ENCODE measurements at regions not wholly inside any gene's neighbourhood (a gene's known extent, or its start where the extent isn't known, plus 50 kb on each side); places are given as distances from the start of the nearest gene placed in this dataset.

DNA sequence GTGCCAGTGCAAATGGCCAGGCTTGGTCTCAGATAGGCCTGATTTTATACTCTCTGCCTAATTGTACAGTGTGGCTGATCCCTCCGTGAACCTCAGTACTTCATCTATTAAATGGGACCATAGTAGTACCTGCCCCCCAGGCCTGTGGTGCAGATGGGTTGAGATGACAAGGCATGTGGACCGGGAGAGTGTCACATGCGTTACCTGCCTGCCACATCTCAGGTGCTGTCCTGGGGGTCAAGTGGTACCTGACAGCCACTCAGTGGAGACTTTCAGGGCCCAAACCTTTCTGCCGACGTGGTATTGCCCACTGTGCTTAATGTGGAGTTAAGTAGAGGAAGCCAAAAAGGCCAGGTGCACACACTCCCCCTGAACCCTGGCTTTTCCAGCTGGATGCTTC lies 197.3 kb downstream of the FOXD2 start:
- DNase-seq (ENCODE audit: insufficient read length, low spot score) (no peak), FAIRE-seq (no peak)
- TF ChIP-seq, protein P1, sequence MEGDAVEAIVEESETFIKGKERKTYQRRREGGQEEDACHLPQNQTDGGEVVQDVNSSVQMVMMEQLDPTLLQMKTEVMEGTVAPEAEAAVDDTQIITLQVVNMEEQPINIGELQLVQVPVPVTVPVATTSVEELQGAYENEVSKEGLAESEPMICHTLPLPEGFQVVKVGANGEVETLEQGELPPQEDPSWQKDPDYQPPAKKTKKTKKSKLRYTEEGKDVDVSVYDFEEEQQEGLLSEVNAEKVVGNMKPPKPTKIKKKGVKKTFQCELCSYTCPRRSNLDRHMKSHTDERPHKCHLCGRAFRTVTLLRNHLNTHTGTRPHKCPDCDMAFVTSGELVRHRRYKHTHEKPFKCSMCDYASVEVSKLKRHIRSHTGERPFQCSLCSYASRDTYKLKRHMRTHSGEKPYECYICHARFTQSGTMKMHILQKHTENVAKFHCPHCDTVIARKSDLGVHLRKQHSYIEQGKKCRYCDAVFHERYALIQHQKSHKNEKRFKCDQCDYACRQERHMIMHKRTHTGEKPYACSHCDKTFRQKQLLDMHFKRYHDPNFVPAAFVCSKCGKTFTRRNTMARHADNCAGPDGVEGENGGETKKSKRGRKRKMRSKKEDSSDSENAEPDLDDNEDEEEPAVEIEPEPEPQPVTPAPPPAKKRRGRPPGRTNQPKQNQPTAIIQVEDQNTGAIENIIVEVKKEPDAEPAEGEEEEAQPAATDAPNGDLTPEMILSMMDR (IDR thresholded peaks at IDR 0.05; ENCODE audit: insufficient read depth, missing control alignments) = no peak

- TF ChIP-seq, protein P1 (IDR thresholded peaks at IDR 0.05; ENCODE audit: insufficient read depth, missing control alignments) = no peak
- no peak for DNase-seq (ENCODE audit: insufficient read length, low spot score)
- no peak for FAIRE-seq
These were observed 197.8 kb downstream of the FOXD2 start for GRCh38 chr1:47635597-47635996.

DNA sequence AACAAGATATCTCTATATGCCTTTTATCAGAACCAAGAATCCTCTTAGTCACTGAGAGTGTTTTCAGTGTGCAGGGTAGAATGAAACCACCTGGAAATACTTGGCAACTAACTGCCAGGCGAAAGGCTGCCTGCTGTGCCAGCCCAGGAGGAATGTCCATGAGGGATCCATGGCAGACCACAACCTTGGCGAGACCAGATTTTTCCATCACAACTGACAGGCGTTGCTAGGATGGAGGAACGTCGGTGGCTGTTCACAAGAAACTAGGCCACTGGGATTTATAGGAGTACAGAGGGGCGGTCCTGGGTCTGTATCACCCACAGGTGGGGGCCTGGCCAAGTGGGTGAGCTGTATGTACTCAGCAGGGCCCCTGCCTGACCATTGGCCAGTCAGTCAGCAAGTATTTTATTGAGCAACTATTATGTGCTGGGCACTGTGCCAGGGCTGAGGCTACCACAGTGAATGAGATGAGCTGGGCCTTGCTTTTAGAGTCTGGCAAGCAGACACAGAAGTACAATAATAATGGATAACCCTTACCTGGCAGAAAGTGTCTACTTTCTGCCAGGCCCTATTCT lies 199.4 kb downstream of the FOXD2 start:
- DNase-seq (ENCODE audit: insufficient read length, low spot score) = no peak
- FAIRE-seq = no peak
- TF ChIP-seq, protein P1 (IDR thresholded peaks at IDR 0.05; ENCODE audit: insufficient read depth, missing control alignments) = no peak

- FAIRE-seq (no peak), DNase-seq (ENCODE audit: insufficient read length, low spot score) (no peak)
- TF ChIP-seq, protein P1 (IDR thresholded peaks at IDR 0.05; ENCODE audit: insufficient read depth, missing control alignments) = no peak
These were observed 200.4 kb downstream of the FOXD2 start for GRCh38 chr1:47638240-47638639.

DNA sequence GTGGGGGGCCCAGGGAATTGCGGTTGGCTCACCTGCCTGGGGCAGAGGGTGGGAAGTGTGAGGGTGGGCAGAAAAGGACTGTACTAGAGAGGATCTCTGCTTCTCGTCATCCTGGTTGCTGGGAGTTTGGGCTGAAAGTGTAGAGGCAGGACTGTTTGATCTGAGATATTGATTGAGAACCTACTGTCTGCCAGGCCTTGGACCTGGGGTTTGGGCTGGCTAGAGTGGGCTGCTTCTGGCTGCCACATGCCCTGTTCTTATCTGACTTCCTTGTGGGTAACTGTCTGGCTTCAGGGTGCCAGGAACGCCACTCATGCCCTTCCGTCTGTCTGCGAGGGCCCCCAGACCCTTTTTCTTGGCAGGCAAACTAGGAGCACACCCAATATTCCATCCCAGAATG lies 200.9 kb downstream of the FOXD2 start:
- DNase-seq (ENCODE audit: insufficient read length, low spot score) = no peak
- TF ChIP-seq, protein P1 (IDR thresholded peaks at IDR 0.05; ENCODE audit: insufficient read depth, missing control alignments) = no peak

GRCh38 chr1:47643306-47644211 lies 205.7 kb downstream of the FOXD2 start:
- no peak for FAIRE-seq
- DNase-seq (ENCODE audit: insufficient read length, low spot score) = no peak
- TF ChIP-seq, protein P1 (IDR thresholded peaks at IDR 0.05; ENCODE audit: insufficient read depth, missing control alignments) = no peak

More for the DNA sequence above, 200.9 kb downstream of the FOXD2 start:
- no peak for FAIRE-seq

DNA sequence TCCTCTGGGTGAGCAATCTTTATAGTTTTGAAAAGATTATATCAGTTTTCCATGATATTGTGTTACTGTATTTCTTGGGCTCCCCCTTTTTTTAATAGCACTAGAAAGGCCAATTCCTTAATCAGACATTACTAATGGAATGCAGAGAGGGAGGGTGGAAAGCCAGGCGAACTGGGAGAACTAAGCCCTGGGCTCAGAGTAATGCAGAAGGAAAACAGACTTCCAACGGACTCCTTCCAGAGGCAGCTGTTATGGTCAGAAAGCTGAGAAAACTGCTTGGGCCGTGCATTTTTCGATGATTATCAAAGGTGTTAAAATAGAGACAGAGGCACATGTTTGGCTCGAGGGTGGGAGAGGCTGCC lies 206.3 kb downstream of the FOXD2 start:
- DNase-seq (ENCODE audit: insufficient read length, low spot score) = no peak
- TF ChIP-seq, protein P1 (IDR thresholded peaks at IDR 0.05; ENCODE audit: insufficient read depth, missing control alignments) = no peak
- FAIRE-seq = no peak
